Mammary epithelial cell (primary cell): ENCODE measurements at regions not wholly inside any gene's neighbourhood (a gene's known extent, or its start where the extent isn't known, plus 50 kb on each side); places are given as distances from the start of the nearest gene placed in this dataset.

Source experiments
- CTCF ChIP-seq, 2 donors: IDR thresholded peaks in 1 of 2; conservative IDR thresholded peaks in 1 of 2; 2 replicates each; pipeline ENCODE4 v1.5.1; 2011 to 2012; ENCODE audit warnings: inconsistent platforms in 2 of 2, low read length in 2 of 2, mild to moderate bottlenecking in 2 of 2, control low read depth in 1 of 2, low read depth in 1 of 2; ENCODE audit not compliant: insufficient read depth in 1 of 2; ENCODE audit errors: extremely low read depth in 1 of 2
- EZH2 ChIP-seq: IDR thresholded peaks from 2 replicates; pipeline ENCODE4 v1.6.1; 2012; ENCODE audit warnings: low read length, inconsistent platforms, borderline replicate concordance

DNA sequence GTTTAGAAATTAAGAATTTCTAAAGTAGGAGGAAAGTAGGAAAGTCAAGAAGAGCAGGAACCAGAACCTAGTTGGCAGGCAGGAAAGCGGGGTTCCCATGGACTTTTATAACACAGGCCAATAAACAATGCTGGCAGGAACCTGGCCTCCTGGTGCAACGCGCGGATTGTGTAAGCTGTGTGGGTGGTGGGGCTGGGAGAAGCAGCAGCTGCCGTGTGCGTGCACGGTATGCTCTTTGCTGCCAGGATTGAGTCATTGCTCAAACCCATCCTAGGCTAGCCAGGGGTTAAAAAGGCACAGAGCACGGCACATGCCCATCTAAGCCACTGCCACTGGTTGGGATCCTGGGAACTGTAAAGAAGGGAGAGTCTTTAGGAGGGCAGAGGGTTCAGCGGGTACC is 209.9 kb upstream of the RGMA start:
- TF ChIP-seq CTCF (conservative IDR thresholded peaks at IDR 0.05 in 1 of 2, IDR thresholded peaks at IDR 0.05 in 1 of 2; ENCODE audit: extremely low read depth in 1 of 2, insufficient read depth in 1 of 2, low read depth in 1 of 2, low read length in 2 of 2) (no peak), EZH2 (no peak)
